Fibroblast of pulmonary artery (primary cell): ENCODE measurements at regions not wholly inside any gene's neighbourhood (a gene's known extent, or its start where the extent isn't known, plus 50 kb on each side); places are given as distances from the start of the nearest gene placed in this dataset.

ENCODE experiments used
- DNase-seq: peaks from one replicate; pipeline ENCODE4 v3.0.0-alpha.2; 2010; ENCODE audit warnings: low read depth
- H3K4me3 ChIP-seq: replicated peaks from 2 replicates; pipeline ENCODE4 v1.5.1; 2011; ENCODE audit warnings: low read depth, mild to moderate bottlenecking, control low read depth, low read length, moderate library complexity
- TF ChIP-seq, protein P1 (sequence below): IDR thresholded peaks from 2 replicates; pipeline ENCODE4 v1.5.1; 2011; ENCODE audit warnings: mild to moderate bottlenecking, control low read depth, low read length, inconsistent platforms; ENCODE audit errors: missing control alignments

DNA sequence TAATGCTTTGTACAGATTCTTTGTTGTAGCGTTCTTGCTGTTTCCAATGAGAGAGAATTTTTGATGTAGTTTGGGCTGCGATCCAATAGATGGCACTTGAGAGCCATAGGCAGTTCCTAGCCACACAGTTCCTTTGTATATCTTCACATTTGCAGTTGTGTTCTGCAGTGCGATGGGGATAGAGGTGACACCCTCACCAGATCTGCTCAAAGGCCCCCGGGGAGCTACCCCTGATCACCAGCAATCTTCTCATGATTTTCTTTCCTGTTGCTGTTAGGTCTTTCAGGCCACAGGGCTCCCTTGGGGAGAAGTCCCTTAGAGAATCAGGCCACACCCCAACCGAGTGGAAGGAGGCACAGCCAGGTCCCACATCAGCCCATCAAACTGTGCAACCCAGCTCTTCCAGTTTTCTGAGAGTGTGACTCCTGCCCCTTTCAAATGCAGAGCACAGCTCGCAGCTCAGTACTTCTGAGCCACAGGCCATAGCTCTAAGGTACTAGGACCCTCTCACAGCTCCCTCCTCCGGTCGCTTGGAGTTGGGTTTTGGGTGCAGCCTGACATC, 353.7 kb downstream of the SLCO4C1 start:
- TF ChIP-seq, protein P1, sequence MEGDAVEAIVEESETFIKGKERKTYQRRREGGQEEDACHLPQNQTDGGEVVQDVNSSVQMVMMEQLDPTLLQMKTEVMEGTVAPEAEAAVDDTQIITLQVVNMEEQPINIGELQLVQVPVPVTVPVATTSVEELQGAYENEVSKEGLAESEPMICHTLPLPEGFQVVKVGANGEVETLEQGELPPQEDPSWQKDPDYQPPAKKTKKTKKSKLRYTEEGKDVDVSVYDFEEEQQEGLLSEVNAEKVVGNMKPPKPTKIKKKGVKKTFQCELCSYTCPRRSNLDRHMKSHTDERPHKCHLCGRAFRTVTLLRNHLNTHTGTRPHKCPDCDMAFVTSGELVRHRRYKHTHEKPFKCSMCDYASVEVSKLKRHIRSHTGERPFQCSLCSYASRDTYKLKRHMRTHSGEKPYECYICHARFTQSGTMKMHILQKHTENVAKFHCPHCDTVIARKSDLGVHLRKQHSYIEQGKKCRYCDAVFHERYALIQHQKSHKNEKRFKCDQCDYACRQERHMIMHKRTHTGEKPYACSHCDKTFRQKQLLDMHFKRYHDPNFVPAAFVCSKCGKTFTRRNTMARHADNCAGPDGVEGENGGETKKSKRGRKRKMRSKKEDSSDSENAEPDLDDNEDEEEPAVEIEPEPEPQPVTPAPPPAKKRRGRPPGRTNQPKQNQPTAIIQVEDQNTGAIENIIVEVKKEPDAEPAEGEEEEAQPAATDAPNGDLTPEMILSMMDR, result peak; percentile 24
- H3K4me3 ChIP-seq, result no peak overlapping the region
- peak; percentile 7 for DNase-seq

DNA sequence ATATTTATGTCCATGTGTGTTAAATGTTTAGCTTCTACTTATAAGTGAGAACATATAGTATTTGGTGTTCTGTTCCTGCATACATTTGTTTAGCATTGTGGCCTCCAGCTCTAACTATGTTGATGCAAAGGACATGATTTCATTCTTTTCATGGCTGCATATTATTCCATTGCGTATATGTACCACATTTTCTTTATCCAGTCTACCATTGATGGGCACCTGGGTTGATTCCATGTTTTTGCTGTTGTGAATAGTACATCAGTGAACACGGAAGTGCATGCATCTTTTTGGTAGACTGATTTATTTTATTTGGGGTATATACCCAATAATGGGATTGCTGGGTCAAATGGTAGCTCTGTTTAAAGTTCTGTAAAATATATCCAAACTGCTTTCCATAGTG, 359.0 kb downstream of the SLCO4C1 start:
- TF ChIP-seq, protein P1, result no peak
- no peak for DNase-seq
- no peak overlapping the region for H3K4me3 ChIP-seq

- no peak overlapping the region for H3K4me3 ChIP-seq
- DNase-seq, result no peak
- TF ChIP-seq, protein P1, result no peak
Measured at GRCh38 chr5:101935086-101935485, 361.0 kb downstream of the SLCO4C1 start.

DNA sequence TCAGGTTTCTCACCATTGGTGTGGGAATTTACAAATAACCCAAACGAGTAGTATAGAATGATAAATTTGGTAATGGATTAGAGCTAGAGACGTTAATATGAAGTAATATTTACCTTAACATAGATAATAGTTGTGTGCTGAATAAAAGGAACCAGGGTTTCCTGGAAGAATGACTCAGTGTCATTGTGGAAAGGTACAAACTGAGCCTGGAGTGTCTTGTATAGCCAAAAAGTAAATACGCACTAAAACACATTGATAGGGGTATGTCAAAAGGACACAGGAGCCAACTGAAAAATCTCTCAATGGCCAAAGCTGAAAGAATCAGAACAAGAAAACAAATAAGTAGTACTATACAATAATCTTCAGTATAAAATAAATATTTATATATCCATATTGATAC, 363.5 kb downstream of the SLCO4C1 start:
- no peak for DNase-seq
- H3K4me3 ChIP-seq, result no peak overlapping the region
- TF ChIP-seq, protein P1, result no peak

- TF ChIP-seq, protein P1, result no peak
- DNase-seq, result no peak
- no peak overlapping the region for H3K4me3 ChIP-seq
Measured at GRCh38 chr5:101929628-101930027, 366.5 kb downstream of the SLCO4C1 start.

DNA sequence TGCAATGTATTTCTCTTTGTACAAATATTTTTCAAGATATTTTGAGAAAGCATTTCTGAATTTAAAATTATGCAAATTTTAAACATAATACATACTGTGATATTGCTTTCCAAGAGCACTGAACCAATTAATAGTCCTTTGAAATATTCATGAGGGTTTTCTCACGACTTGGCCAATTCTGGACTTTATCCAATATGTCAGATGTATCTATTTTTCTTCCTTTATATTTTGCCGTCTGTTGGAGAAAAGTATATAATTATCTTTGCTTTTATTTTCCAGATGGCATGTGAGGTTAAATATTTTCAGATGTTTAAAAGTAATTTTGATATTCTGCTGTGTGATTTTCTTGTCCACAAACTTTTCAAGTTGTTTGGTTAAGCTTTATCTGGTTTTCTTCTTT, 378.9 kb downstream of the SLCO4C1 start:
- no peak for DNase-seq
- TF ChIP-seq, protein P1, result no peak
- H3K4me3 ChIP-seq, result no peak overlapping the region

DNA sequence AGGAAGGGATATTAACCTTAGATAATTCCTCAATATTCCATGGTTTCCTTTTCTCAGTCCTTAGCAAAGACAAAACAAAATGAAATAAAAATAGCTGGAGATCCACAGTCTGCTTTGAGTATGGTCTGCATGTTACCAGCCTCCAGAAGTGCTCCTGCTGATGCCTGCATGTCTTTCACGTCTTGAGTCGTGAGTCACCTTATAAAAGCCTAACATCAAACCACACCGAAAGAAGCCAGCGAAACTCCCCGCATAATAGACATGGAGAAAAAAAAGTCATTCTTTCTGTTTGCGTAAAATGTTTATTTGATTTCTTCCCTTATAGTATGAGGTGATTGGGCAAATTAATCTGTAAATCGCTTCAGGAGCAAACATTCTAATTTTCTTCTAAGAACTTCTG, 380.5 kb downstream of the SLCO4C1 start:
- TF ChIP-seq, protein P1, result no peak
- no peak for DNase-seq
- no peak overlapping the region for H3K4me3 ChIP-seq
